Mammary epithelial cell (primary cell): ENCODE measurements at regions not wholly inside any gene's neighbourhood (a gene's known extent, or its start where the extent isn't known, plus 50 kb on each side); places are given as distances from the start of the nearest gene placed in this dataset.

Source experiments
- EZH2 ChIP-seq: IDR thresholded peaks from 2 replicates; pipeline ENCODE4 v1.6.1; 2012; ENCODE audit warnings: low read length, inconsistent platforms, borderline replicate concordance
- TF ChIP-seq, protein P1 (sequence below), 2 donors: IDR thresholded peaks in 1 of 2; conservative IDR thresholded peaks in 1 of 2; 2 replicates each; pipeline ENCODE4 v1.5.1; 2011 to 2012; ENCODE audit warnings: inconsistent platforms in 2 of 2, low read length in 2 of 2, mild to moderate bottlenecking in 2 of 2, control low read depth in 1 of 2, low read depth in 1 of 2; ENCODE audit not compliant: insufficient read depth in 1 of 2; ENCODE audit errors: extremely low read depth in 1 of 2

DNA sequence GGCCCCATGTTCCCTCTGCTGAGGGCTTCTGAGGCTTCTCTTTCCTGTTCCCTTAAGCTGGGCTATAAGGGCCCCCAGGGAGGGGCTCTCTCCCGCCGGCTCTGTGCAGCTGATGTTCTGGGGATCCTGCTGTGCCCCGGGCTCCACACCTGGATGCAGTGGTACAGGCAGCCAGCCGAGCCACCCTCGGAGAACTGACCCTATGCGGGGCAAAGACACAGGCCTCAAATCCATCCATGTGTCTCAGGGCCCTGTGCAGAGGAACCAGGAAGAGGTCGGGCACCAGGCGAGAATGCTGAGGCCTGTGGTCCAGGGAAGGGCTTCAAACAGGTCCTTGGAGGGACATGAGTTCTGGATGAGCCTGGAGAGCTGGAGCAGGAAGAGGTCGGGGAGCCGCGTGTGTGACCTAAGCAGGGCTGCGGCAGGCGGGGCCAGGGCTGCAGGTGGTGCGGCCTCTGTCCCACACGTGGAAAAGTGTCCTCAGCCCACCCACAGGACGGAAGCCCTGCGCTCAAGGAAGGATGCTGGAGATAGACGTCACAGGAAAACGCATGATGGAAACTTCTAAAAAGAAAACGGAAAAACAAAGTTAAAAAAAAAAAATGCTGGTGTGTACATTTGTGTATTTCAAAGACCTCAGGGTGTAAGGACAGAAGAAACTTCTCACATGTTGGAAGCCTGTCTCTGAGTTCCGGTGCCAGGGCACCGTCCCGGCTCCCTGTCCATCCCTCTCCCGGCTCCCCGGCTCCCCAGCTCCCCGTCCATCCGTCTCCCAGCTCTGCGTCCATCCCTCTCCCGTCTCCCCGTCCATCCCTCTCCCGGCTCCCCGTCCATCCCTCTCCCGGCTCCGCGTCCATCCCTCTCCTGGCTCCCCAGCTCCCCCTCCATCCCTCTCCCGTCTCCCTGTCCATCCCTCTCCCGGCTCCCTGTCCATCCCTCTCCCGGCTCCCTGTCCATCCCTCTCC lies 1149.2 kb downstream of the BRD1 start:
- TF ChIP-seq, protein P1, sequence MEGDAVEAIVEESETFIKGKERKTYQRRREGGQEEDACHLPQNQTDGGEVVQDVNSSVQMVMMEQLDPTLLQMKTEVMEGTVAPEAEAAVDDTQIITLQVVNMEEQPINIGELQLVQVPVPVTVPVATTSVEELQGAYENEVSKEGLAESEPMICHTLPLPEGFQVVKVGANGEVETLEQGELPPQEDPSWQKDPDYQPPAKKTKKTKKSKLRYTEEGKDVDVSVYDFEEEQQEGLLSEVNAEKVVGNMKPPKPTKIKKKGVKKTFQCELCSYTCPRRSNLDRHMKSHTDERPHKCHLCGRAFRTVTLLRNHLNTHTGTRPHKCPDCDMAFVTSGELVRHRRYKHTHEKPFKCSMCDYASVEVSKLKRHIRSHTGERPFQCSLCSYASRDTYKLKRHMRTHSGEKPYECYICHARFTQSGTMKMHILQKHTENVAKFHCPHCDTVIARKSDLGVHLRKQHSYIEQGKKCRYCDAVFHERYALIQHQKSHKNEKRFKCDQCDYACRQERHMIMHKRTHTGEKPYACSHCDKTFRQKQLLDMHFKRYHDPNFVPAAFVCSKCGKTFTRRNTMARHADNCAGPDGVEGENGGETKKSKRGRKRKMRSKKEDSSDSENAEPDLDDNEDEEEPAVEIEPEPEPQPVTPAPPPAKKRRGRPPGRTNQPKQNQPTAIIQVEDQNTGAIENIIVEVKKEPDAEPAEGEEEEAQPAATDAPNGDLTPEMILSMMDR (conservative IDR thresholded peaks at IDR 0.05 in 1 of 2, IDR thresholded peaks at IDR 0.05 in 1 of 2; ENCODE audit: extremely low read depth in 1 of 2, insufficient read depth in 1 of 2, low read depth in 1 of 2, low read length in 2 of 2), result no peak
- TF ChIP-seq EZH2, result no peak
